NCI-H1417 (cell line): ENCODE measurements at regions not wholly inside any gene's neighbourhood (a gene's known extent, or its start where the extent isn't known, plus 50 kb on each side); places are given as distances from the start of the nearest gene placed in this dataset.

Source experiments
- DNase-seq, 3 experiments: peaks; one replicate each; lab custom pipeline; 2025; lab: John Stamatoyannopoulos, UW

DNA sequence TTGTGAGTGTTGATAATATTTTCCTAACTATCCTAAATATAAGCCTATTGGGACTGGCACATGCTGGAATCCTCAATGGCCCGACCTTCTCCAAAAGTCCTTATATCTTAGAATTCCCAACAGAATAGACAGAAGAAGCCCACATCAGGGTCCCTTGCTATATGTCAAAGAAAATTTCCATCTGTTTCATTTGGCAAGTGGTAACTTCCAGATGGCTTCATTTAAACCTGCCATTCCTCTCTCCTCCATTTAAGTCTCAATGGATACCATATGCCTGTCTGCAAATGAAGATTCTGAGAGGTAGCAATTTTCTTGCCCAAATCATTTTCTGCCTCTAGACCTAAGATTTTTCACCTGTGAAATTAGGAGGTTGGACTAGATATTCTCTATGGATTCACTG lies 73.1 kb upstream of the KCNA4 start:
- no peak for DNase-seq

DNA sequence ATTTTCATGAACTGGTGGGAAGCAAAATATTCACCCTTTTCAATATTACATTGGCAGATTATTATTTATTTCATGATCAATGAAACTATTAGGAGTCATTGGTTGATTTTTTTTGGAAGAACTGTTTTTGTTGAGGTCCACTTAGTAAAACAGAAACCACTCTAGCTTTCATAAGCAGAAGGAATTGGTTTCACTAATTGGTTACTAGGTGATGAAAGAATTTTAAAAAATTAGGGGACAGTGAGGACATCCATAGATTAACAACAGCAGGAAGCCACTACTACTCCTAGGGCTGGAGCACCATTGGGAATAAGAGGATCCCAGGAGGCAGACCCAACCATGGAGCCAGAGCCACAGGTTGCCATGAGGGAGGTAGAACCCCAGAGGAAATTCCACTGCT lies 74.4 kb upstream of the KCNA4 start:
- no peak for DNase-seq

DNA sequence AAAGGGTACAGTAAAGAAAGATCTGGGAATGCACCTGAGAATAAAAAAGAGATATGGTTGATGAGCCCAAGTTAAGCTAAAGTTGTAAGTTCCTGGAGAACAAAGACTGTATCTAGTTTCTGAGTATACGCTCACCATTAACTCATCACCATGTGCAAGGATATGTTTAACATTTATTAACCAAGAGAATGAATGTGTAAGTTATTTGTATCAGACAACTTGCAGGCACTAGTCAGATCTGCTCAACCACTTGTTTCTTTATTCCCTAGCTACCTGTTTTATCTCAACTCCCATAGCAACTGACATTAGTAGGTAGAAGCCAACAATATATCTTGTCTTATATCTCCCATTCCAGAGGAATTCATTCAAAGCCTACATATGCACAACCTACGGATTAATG lies 74.9 kb upstream of the KCNA4 start:
- no peak for DNase-seq

DNA sequence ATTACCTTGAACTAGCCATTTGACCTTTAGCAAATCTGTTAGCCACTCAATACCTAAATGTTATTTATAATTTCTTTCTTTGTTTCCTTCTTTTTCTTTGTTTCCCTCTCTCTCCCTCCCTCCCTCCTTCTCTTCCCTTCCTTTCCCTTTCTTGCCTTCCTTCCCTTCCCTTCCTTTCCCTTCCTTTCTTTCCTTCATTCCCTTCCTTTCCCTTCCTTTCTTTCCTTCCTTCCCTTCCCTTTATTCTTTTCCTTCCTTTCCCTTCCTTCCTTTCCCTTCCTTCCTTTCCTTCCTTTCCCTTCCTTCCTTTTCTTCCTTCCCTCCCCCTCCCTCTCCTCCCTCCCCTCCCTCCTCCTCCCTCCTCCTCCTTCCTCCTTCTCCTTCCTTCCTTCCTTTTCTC lies 75.7 kb upstream of the KCNA4 start:
- no peak for DNase-seq

DNA sequence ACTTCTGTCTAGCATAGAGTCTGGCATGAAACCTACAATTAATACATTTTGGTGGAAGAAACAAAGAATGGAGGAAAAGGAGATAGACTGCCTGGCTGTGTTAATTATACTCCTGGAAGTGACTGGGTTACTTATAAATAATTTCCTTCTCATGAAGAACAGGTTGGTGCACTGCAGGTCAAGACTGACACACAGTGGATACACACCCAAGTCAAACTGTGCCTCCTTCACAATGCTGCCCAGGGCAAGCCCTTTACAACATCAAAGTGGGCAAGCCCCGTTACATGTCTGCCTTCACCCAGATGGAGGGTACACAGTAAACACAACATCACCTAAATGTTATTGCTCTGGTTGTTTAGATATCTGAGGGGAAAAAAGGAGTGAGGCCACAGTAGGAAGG lies 83.7 kb upstream of the KCNA4 start:
- DNase-seq, result no peak

DNA sequence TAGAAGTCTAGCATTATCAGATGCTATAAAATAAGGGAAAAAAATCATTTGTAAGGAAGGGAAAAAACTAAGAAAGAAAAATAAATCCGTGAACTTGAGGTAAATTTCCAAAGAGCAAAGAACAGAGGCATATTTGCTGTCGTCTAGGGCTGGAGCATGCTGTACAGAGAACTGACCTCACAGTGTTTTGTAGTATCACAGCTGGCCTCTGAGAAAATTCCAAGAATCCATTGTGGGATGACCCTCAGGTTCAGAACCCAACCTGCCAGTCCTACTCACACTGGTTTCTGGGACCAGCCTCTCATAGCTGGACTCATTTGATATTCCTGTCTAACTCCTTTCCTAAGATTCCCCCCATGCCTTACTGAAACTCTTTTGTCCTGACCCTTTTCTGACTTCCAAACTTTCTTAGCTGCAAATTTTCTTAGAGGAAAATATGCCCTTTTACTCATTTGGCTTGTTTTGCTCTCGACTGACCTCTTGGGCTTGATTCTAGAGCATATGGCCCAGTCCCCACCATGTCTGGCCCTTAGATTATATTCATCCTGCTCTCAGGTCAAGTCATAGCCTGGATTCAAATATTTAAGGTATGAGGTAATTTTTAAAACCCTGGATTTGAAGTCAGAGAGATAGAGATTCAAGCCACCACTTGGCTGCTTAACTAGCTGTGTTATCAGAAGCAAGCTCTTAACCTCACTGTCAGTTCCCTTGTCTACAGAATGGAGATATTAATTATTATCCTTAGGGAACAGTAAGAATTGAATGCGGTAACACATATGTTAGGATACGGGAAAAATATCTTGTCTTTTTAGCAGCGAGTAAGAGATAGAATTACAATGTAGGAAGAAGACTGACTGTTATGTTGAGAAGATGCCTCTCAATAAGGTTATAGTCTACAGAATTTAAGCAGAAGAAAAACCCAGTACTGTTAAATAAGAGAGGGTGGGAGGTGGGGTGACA lies 89.7 kb upstream of the KCNA4 start:
- no peak for DNase-seq

DNA sequence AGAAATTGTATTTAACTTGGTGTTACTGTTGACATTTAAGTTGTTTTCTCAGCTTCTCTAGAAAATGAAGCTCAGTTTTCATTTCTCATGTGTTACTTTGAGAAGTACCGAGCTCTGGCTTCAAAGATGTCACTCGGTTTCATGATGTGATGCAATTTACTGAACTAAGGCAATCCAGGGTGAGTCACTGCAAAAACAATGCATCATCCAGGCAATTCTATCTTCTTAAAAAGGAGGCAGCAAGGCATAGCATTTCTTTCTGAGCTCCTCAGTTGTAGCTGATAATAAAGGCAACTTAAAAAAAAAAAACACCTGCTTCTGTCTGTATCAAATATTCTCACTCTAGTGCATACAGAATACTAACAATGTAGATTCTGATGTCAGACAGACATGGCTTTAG lies 91.1 kb upstream of the KCNA4 start:
- no peak for DNase-seq

DNA sequence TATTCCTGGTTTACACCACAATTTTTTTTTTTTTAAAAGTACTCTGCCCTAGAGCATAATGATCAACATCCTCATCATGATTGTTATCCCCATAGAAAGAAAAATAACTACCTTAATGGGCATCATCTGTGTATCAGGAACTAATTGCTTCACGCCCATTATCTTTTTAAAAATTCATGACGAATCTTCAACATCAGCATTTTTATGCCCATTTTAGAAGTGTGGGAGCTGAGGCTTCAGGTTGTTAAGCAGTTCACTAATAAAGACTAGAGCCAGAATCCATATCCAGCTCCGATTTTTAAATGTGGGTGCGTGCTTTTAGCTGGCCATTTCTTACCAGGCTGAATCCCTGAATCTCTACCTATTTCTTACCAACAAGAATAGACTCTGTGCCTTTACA lies 92.9 kb upstream of the KCNA4 start:
- no peak for DNase-seq

DNA sequence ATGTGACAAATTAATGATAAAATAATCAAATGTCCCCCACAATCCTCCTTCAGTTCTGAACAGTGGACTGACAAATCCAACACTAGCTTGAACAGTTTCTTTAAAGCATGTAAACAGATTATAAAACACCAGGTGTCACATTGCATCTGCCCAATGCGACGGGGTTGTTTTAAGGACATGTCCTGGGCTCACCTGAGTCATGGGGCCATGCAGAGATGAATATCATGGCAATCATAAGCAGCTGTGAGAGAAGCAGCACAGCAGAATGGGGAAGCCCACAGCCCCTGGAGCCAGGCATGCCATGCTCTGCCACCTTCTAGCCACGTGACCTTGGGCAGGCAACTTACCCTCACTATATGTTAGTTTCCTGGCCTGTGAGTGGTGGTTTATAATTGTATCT lies 93.9 kb upstream of the KCNA4 start:
- no peak for DNase-seq

DNA sequence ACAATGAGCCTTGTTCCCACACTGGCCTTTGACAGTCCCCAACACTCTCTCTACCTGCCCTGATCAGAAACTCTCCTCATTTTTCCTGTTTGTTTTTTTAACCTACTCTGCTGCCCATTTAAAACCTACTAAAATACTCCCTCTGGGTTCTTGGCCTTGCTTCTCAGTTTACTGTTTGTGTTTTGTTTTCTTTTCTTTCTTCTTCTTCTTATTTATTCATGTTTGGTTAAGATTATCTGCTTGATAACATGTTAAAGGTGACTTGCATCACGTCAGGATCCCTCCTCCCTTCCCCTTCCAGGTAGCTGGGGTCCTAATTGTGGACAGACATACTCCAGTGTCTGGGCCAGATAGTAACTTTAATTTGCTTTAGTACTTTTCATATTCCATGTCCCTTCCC lies 95.0 kb upstream of the KCNA4 start:
- DNase-seq, result no peak

DNA sequence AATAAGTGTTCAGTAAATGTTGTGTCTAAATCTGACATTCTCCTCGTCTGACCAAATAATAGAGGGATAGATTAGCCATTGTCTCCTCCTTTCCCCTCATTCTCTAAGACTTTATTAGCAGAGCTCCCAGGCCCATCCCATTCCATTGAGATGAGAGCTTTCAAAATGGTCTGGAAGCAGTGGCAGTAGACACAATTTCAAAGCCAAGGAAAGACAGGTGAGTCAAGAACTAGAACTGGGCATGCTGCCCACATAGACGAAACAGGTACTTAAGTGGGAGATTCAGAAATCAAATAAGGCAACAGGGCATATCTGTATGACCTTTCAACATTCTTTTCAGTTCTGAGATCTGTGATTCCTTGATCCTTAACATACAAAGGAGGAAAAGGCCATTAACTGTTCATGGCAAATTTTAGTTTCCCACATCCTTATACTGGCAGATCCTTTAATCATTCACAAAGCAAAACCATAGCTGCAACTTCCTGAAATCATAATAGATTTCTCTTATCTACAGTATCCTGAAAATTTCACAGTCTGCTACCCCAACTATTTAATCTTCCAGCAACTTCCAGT lies 96.6 kb upstream of the KCNA4 start:
- DNase-seq, result no peak

DNA sequence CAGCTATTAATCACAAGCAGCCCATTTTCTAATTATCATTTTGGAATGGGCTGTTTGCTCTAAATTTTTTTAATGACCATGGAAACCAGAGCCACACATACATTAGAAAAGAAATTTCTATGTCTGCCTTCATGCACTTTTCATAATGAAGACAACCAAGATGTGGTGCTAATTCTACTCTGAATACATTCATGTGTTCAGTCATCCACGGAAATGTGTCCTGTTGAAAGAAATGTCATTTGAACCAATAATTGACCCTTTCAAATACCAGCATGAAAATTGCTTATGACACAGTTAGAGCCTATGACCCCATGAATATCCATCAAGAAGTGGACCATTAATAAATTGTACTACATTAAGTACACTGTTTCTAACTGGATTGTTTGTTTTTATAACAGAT lies 99.7 kb upstream of the KCNA4 start:
- no peak for DNase-seq

DNA sequence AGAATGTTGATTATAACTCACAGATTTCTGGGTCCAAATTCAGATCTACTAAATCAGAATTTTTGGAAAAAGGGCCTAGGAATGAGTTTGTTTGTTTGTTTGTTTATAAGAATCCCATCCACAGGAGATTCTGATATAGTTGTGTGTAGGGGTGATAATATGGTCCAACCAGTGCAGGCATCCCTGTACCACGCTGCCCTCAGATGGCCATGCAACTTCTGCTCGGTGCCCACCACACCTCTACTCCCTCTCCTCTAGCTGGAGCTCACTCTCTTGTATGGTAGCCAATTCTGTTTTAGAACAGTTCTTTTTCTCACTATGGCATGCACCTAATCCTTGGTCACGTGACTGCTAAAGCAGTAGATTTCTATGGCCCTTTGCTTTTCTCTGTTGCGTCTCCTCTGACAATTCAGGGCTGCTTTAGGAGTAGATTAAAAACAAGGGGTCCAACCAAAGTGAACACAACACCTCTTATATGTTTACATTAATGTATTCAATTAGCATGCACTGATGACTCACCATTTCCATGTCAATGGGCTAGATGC lies 103.3 kb upstream of the KCNA4 start:
- no peak for DNase-seq

DNA sequence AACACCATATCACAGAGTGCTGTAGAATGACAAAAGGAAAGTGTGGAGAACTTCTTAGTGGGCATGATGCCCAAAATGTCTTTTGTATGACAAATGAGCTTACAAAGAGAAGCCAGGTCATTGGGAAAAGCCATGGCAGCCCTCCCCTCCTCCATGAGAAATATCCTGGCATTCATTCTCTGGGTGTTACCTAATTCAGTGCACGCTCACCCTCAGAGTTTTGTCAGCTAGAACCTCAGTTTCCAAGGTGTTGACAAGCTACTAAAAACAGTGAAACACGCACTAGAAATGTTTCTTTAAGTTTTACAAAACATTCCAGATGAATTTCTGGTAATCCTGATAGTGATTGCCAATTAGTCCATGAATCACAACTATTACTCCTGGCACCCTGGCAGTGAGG lies 105.4 kb upstream of the FSHB start:
- no peak for DNase-seq

DNA sequence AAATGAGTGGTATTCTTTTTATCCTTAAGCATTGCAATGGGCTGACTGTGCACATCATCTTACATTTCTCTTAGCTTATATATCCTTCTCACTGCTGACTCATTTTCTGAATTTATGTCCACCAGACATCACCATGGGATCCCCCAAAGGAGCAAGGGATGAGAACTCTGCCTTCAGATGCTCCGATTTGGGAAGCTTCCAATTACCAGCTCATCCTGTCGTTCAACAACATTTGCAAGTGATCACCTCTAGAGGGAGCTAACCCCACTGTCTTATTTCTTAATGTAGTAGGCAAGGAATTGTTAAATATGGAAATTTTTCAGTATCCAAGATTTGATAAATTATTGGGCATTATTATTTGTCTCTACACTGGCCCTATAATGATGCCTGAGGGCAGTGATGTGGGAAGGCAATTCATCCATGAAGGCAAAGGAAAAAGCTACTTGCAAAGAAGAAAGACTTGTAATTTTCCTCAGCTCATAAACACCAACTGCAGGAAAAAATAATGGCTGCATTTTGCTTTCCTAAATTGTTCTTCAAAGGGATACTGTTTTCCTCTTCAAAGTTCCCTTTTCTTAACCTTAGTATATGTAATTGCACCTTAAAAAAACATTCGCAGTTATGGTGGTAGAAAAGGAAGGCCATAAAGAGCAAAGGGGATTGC lies 102.4 kb upstream of the FSHB start:
- peak; percentile 5 to 69 (median 47) for DNase-seq

DNA sequence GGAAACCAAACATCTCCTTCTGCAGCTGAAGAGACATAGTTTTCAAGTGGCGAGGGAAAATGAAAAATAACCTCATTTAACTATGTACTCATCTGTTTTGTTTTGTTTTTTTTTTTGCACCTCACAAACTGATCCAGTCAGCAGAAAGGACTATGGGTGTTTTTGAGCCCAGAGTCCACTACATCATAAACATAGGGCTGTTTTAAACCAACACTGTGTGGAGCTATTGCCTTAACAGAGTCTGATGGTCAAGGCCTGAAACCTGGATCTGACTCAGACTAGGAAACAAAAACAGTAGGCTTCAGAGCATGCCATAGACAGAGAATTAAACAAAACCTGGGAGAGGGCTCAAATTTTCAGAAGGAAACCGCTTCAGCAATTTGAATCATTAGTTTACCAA lies 99.3 kb upstream of the FSHB start:
- no peak for DNase-seq

DNA sequence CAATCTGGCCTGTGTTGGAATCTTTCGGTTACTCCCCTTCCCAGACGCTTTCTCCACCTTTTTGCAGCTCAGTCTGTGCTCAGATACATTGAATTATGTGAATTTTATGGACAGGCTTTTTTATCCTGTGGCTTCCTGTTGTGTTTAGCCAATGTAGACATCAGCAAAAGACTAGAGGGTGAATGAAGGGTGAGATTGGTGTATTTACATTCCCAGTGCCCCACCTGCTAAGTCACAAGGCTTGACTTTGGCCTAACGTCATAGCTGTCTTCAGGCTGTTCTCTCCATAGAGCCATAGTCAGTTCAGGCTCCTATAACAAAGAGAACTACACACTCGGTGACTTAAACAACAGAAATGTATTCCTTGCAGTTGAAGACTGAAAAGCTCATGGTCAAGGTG lies 97.5 kb upstream of the FSHB start:
- DNase-seq, result no peak

DNA sequence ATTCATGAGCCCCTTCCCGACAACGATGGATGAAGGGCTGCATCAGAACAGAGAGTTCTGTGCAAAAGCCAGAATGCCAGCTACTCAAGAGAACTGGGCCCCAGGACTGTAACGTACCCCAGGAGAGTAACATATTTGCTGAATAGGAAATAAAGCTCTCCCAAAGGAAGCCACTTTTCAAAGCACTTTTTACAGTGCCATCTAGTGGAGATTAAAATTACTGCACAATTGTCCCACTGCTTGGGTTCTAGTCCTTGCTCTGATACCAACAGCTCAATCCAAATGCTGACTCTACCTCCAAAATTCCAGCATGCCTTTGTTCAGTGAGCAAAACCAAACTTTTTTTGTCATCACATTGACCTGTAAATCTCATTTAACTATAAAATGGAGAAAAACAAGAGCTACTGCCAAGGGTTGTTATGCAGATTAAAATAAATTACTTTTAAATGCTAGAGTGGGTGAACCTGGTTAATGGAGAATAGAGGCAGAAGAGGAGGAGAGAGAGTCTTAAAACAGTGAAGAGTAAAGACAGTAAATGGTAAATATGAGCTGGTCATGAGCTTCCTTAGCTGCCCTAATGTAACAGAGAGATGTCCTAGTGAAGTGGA lies 87.6 kb upstream of the FSHB start:
- DNase-seq, result peak; percentile 4 to 90 (median 70)

DNA sequence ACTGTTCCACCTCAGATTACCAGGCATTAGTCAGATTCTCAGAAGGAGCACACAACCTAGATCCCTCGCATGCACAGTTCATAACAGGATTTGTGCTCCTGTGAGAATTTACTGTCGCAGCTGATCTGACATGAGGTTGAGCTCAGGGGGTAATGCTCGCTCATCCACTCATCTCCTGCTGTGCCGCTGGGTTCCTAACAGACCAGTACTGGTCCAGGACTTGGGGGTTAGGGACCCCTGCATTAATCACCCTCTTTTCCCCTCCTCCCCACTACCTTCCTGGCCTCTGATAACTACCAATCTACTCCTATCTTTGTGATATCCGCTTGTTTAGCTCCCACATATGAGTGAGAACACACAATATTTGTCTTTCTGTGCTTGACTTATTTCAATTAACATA lies 83.5 kb upstream of the FSHB start:
- no peak for DNase-seq

DNA sequence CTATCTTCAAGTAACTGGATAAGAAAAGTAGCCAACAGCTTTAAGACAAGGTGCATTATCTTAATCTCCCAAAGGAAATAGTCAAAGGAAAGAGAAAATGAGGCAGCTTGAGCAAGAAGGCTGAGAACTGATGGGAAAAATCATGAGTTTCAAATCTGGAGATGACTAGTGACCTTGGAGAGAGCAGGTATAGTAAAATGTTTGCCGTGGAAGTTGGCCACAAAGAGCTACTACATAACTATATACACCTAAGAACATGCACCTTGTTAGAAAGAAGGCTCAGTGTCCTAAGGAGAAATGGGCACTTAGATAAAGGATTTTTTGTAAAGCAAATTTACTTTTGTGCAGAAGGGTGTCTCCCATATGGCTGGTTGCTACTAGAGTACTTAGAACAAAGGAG lies 80.8 kb upstream of the FSHB start:
- no peak for DNase-seq

DNA sequence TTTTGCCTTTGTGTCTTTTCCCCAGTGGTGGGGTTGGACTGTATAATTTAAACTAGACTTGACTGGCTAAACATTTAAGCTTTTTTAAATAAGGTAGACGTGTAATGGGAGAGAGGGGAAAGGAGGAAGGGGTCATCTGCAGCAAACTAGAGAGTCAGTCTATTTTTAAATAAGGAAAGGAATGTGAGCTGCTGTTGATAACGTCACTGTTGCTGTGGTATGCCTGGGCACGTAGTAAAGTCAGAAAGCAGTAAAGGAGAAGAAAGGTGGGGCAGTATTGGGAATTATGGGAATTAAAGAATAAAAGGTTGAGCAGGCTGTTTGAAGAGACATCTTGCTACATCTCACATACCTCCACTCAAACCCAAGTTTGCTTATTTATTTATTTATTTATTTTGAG lies 80.4 kb upstream of the FSHB start:
- no peak for DNase-seq

DNA sequence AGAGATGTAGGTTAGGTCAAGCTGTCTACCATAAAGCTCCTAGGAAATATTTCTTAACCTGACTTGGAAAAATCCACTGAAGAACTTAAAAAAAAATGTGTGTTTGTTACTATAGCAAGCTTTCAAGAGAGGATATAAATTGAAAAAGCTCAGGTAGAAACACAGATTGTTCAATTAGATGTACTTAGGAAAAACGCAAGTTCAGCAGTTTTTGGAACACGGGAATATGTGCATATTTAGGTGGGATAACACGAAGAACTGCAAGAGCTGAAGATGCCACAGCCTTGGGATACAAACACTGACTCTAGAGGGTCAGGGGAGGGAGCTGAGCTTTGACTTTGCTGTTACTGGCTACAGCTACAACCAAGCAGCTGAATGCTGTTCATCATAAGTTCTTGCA lies 77.8 kb upstream of the FSHB start:
- DNase-seq, result no peak

DNA sequence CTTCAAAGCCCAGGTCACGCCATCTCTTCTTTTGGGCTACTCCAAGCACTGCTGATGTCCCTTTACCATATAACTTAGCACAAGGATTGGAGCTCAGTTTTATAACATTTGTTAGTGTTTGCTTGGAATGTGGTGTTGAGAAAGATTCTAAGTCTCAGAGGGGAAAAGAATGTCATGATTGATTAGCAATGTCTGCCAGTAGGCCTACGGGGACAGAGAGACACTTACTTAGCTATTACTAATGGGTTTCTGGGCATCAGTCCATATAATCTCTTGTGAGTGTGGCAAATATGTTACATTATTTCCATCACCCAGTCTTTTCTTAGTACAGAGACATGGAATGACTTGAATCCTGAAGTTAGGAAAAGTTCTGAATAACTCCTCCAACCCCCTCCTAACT lies 75.4 kb upstream of the FSHB start:
- no peak for DNase-seq
